Kidney epithelial cell (primary cell): ENCODE measurements at regions not wholly inside any gene's neighbourhood (a gene's known extent, or its start where the extent isn't known, plus 50 kb on each side); places are given as distances from the start of the nearest gene placed in this dataset.

ENCODE experiments used
- DNase-seq: peaks from one replicate; pipeline ENCODE4 v3.0.0-alpha.2; 2010; ENCODE audit warnings: low read depth
- H3K27me3 ChIP-seq: 2 replicates; pipeline ENCODE4 v1.6.0; 2011; ENCODE audit warnings: low read length; ENCODE audit not compliant: control insufficient read depth, insufficient read depth
- H3K36me3 ChIP-seq: 2 replicates; pipeline ENCODE4 v1.5.1; 2011; ENCODE audit warnings: low read length; ENCODE audit not compliant: control insufficient read depth, insufficient read depth
- H3K4me3 ChIP-seq: 2 replicates; pipeline ENCODE4 v1.5.1; 2011; ENCODE audit warnings: low read depth, mild to moderate bottlenecking, control low read depth, low read length
- TF ChIP-seq, protein P1 (sequence below): IDR thresholded peaks from 2 replicates; pipeline ENCODE4 v1.5.1; 2011; ENCODE audit warnings: mild to moderate bottlenecking, moderate library complexity, low read length, control low read depth, inconsistent platforms; ENCODE audit not compliant: insufficient read depth, poor library complexity, severe bottlenecking

DNA sequence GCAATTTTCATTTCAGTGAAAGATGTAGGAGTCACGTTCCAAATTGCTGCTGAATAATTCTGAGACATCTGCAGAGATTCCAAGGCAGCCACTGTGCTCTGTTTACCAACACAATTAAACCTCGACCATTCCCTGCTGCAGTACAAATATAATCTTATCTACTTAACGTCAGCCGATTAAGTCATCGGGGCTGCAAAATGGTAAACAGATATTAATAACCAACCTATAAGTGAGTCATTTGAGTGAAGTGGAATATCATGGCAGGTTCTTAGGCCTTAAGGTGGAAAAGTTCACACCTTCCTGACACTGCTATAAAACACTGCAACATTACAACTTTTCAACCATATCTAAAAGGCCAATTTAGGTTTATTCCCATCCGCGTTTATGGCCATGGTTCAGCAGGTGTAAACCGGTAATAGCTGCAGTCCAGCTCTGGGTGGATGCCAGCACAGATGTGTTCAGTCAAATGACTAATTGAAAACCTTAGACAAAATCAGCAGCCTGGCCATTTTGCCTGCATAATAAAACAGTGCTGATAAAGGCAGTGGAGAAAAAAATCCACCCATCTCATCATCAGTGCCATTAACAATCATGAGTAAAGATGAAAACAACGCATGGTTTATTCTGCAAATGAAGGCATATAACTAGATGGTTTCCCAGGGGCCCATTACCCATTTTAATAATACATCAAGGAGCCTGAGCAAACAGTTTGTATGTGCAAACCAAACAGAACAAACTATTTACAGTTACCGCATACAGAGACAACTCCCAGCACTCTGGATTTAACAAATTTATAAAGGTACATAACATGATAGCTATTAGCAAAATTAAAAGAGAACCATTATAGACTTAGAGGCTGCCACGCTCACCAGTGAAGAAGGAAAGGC, 202.9 kb upstream of the IRX3 start:
- no peak overlapping the region for H3K4me3 ChIP-seq

DNA sequence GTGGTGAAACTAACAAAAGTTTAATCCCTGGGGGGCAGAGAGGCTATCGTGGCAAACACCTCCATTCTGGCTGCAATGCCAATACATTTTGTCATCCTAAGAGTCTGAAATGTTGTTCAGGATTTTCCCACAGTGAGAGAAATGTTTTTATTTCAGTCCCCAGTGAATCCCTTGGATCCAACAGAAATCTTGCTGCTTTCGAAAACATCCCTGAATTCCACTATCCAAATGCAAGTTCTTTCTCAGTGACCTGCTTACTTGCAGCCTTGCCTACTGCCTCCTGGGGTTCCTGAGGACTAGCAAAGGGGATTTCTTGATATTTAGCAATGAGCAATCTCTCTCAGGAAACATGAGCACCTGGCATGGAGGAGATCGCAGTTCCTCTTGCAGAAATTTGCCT, 202.1 kb upstream of the IRX3 start:
- TF ChIP-seq, protein P1, sequence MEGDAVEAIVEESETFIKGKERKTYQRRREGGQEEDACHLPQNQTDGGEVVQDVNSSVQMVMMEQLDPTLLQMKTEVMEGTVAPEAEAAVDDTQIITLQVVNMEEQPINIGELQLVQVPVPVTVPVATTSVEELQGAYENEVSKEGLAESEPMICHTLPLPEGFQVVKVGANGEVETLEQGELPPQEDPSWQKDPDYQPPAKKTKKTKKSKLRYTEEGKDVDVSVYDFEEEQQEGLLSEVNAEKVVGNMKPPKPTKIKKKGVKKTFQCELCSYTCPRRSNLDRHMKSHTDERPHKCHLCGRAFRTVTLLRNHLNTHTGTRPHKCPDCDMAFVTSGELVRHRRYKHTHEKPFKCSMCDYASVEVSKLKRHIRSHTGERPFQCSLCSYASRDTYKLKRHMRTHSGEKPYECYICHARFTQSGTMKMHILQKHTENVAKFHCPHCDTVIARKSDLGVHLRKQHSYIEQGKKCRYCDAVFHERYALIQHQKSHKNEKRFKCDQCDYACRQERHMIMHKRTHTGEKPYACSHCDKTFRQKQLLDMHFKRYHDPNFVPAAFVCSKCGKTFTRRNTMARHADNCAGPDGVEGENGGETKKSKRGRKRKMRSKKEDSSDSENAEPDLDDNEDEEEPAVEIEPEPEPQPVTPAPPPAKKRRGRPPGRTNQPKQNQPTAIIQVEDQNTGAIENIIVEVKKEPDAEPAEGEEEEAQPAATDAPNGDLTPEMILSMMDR = no peak
- Histone ChIP-seq H3K4me3 (no peak overlapping the region), H3K36me3 (no peaks in the 10 kb centered on the region), H3K27me3 (peaks cover 7% of the 10 kb centered on the region)
- no peak for DNase-seq

More for the DNA sequence above, 202.9 kb upstream of the IRX3 start:
- Histone ChIP-seq H3K27me3 (peaks cover 7% of the 10 kb centered on the region), H3K36me3 (no peaks in the 10 kb centered on the region)
- no peak for DNase-seq
- TF ChIP-seq, protein P1 = no peak

DNA sequence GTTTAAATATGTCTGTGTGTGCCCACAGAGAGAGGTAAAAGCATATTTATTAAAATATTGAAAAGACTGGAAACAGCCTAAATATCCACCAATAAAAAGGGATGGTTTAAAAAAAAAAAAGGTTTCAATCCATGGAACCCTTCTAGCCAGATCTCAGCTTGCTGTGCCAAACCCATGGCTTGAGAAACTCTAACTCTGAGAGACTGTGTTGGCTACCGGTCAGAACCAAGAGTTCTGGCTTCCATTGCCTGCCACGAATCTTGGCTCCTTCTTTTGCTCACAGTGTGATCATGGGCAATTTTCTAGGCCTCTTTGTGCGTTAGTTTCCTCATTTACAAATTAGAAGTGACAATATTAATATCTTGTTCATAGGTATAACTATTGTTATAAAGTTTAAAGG, 201.3 kb upstream of the IRX3 start:
- DNase-seq = no peak
- TF ChIP-seq, protein P1 = no peak
- no peaks in the 10 kb centered on the region for H3K36me3 ChIP-seq
- H3K4me3 ChIP-seq = no peak overlapping the region
- H3K27me3 ChIP-seq = peaks cover 7% of the 10 kb centered on the region

DNA sequence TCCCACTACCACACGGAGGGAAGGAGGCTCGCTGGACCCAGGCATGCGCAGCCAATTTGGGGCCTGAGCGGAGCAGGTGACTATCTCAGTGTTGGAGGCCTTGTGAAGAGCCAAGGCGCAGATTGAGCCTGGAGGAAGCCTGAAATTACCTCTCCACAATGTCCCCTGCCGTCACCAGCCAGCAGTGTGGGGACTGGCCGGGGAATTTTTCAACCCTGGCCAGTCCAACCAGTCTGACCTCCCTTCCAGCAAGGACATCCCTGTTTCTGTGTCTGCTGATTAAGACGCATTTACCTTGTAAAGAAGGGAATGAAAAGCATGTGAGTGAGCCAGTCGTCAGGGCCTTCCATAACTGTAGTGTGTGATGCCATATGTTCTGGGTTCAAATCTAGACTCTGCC, 198.1 kb upstream of the IRX3 start:
- Histone ChIP-seq H3K27me3 (peaks cover 6% of the 10 kb centered on the region), H3K4me3 (no peak overlapping the region), H3K36me3 (no peaks in the 10 kb centered on the region)
- DNase-seq = no peak
- TF ChIP-seq, protein P1 = no peak

DNA sequence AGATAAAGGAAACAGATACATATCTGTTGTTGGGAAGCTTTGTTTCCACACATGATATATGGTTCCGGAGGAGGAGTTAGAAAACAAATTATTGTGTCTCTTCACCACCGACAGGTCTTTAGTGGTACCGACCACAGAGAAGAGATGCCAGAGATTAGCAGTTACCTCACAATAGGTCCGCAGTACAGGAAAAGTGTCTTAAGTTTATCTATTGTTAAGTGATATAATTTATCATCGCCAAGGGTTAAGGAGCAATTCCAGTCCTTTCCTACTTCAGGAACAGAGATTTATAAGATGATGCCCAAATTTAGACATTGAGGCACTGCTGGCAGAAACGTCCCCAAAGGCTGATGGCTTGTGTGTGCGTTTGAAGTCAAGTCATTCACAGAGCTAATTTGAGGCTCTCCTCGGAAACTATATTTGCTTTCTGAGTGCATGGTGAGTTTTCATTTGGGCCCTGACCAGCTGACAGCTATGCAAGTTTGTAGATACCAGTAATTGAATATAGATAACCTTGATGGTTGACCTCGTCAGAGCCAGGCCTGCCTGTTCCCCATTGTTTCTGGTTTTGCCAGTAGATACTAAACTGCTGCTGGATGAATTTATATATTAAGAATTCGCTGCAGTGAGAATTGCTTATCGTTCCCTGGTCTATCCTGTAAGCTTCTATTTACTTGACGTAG, 196.4 kb upstream of the IRX3 start:
- TF ChIP-seq, protein P1 = no peak
- no peak for DNase-seq
- no peaks in the 10 kb centered on the region for H3K36me3 ChIP-seq
- no peak overlapping the region for H3K4me3 ChIP-seq
- peaks cover 2% of the 10 kb centered on the region for H3K27me3 ChIP-seq
